ENCODE measurements at regions not wholly inside any gene's neighbourhood (a gene's known extent, or its start where the extent isn't known, plus 50 kb on each side); places are given as distances from the start of the nearest gene placed in this dataset.
"Not testable (repeated sequence)": the region's sequence is repeated elsewhere in the genome, so short reads cannot be mapped to it uniquely, and the experiment has no call there.

DNA sequence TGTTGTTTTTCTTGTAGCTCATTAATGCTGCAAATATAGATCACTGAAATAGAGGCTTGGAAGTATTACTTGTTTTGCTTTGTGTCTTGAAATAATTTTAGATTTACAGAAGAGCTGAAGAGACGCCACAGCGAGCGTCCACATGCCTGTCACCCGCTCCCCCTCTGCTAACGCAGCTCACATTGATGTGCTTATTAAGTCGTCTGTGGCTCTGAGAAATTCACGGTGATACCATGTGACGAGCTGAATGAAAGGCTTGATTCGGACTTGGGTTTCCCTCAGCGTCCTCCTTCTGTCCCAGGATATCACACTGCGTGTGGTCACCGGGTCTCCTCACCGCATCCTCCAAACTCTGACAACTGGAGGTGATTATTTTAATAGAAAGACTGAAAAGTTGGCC lies 365.4 kb downstream of the BRD1 start:
- no peak overlapping the region for H3K27ac Mint-ChIP-seq

DNA sequence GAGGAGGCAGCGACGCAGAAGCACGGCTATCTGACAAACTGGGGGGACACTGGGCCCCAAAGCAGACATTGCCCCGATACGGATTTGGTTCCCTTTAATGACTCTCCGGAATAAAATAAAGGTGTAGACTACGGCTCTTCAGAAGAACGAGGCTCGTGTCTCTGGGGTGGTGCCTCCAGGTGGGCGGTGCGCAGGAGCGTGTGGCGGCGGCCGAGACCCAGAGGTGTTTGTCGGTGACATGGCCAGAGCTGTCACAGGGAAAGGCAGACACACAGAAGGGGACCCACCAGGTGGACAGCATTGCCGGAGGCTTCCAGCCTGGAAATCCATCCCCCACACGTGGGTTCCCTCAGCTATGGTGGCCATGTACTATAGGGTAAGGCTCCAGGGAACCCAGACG lies 366.0 kb downstream of the BRD1 start:
- DNase-seq (no peak), ATAC-seq (no peak)
- Mint-ChIP-seq H3K4me3 (no peak overlapping the region), H3K9me3 (peaks cover 0 to 14% (median 0%) of the 10 kb centered on the region in 9 donors), H3K4me1 (peaks cover 0 to 4% (median 0%) of the 10 kb centered on the region in 4 donors), H3K36me3 (peaks cover 0 to 4% (median 0%) of the 10 kb centered on the region in 3 donors), H3K27ac (no peak overlapping the region), H3K27me3 (peaks cover 0 to 23% (median 5%) of the 10 kb centered on the region in 5 donors)
- POLR2A ChIA-PET, result no interaction called here

More for the DNA sequence above, 365.4 kb downstream of the BRD1 start:
- peaks cover 0 to 4% (median 0%) of the 10 kb centered on the region in 3 donors for H3K36me3 Mint-ChIP-seq
- peaks cover 0 to 18% (median 5%) of the 10 kb centered on the region in 5 donors for H3K27me3 Mint-ChIP-seq
- H3K4me1 Mint-ChIP-seq, result peaks cover 0 to 2% (median 0%) of the 10 kb centered on the region in 4 donors
- peaks cover 0 to 14% (median 0%) of the 10 kb centered on the region in 9 donors for H3K9me3 Mint-ChIP-seq
- DNase-seq, result no peak
- POLR2A ChIA-PET, result no interaction called here
- ATAC-seq, result no peak
- no peak overlapping the region for H3K4me3 Mint-ChIP-seq

DNA sequence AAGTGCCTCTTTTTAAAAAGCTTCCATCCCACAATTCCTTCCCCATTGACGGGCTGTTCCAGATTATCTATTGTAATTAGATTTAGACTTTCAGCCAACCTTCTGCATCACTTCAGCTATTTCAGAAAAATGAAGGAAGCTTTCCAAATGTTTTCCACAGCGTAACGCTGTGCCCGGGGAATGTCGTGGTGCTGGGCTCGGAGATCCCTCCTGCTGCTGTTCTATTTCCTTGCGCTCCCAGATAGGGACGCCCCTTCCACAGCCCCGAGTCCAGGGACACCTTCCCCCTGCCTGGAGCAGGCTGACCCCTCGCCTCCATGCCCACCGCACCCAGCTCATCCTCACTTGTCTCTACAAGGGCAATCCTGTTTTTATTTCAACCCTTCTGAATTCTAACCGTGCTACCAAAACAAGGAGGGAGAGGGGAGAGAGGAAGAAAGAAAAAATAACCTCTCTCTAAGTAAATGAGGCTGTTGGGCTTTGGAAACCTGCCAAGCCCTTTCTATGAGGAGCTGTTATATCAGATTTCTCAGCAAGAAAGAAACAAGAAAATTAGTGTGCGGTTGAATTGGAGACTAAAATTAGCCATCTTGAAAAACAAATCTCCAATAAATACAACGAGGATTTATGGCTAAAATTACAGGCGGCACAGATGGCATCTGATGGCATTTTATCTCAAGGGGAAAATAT lies 366.9 kb downstream of the BRD1 start:
- Mint-ChIP-seq H3K4me3 (no peak overlapping the region), H3K27ac (no peak overlapping the region), H3K36me3 (peaks cover 0 to under 1% (median 0%) of the 10 kb centered on the region in 3 donors), H3K4me1 (peaks cover 0 to 4% (median 0%) of the 10 kb centered on the region in 4 donors), H3K27me3 (peaks cover 0 to 23% (median 5%) of the 10 kb centered on the region in 5 donors), H3K9me3 (peaks cover 0 to 14% (median 0%) of the 10 kb centered on the region in 9 donors)
- ATAC-seq, result no peak
- POLR2A ChIA-PET, result no interaction called here
- no peak for DNase-seq

DNA sequence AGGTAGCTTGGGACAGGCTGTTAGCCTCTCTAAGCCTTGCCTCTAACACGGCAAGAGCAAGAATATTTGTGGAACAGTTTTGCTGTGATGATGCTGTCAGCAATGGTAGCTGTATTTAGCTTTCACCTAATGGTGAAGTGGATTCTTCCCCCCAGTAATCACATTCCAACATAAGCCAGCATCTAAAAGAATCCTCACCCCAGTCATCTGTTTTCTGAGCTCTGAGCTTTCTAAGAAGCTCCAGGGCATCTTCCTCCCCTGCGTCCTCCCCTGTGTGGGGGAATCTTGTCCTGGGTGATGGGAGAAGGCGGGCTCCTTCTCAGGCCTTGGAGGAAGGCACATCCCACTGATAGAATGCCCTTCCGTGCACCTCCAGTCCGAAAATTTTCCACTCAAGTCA lies 367.6 kb downstream of the BRD1 start:
- no peak overlapping the region for H3K27ac Mint-ChIP-seq
- H3K27me3 Mint-ChIP-seq, result peaks cover 0 to 26% (median 5%) of the 10 kb centered on the region in 5 donors
- DNase-seq (no peak), ATAC-seq (no peak)
- H3K4me1 Mint-ChIP-seq, result peaks cover 0 to 4% (median 0%) of the 10 kb centered on the region in 4 donors
- peaks cover 0 to 10% (median 0%) of the 10 kb centered on the region in 9 donors for H3K9me3 Mint-ChIP-seq
- H3K36me3 Mint-ChIP-seq, result no peaks in the 10 kb centered on the region
- no peak overlapping the region for H3K4me3 Mint-ChIP-seq
- POLR2A ChIA-PET, result no interaction called here

DNA sequence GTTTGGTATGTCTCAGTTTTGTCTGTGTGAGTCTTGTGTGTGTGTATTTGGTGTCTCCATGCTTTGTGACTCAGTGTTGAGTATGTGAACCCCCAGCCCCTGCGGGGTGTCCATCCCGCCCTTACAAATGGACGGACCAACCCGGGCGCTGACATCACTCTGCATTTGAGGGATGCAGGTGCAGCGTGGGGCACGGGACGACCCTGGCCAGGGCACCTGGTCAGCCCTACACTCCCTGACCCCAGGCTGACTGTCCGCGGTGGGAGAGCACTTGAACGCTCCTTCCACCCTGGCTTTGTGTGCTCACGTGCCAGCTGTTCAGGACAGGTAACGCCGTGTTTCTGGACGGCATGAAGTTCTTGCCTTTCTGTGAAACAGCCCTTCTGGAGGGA lies 369.0 kb downstream of the BRD1 start:
- POLR2A ChIA-PET, result no interaction called here
- Mint-ChIP-seq H3K27me3 (peaks cover 0 to 25% (median 5%) of the 10 kb centered on the region in 5 donors), H3K36me3 (no peaks in the 10 kb centered on the region), H3K4me1 (peaks cover 0 to 4% (median 0%) of the 10 kb centered on the region in 4 donors), H3K9me3 (peaks cover 0 to 8% (median 0%) of the 10 kb centered on the region in 9 donors), H3K27ac (no peak overlapping the region), H3K4me3 (no peak overlapping the region)
- DNase-seq (no peak), ATAC-seq (no peak)

DNA sequence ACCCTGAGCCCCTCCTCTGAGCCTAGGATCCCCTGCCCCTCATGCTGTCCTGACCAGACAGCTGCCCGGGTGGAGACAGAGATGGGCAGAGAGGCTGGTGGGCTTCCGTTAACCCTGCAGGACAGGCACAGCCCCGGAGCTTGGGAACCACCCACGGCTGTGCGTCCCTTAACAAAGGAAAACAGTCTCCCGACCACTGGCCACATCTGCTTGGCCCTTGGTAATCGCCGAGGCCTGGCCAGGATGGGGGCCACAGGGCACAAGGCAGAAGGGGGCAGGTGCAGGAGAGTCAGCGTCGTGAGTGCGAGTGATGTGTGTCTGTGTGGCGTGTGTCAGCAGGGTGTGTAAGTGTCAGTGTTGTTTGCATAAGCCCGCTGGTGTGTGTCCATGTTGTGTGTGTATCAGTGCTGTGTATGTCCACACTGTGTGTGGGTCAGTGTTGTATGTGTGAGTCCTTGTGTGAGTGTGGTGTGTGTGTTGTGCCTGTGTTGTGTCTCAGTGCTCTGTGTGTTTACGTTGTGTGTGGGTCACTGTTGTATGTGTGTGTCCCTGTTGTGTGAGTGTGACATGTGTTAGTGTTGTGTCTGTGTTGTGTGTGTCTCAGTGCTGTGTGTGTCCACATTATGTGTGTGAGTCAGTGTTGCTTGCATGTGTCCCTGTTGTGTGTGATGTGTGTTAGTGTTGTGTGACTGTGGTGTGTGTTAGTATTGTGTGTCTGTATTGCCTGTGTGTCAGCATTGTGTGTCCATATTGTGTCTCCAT lies 369.5 kb downstream of the BRD1 start:
- H3K4me1 Mint-ChIP-seq, result peaks cover 0 to 4% (median 0%) of the 10 kb centered on the region in 4 donors
- peaks cover 0 to 8% (median 0%) of the 10 kb centered on the region in 9 donors for H3K9me3 Mint-ChIP-seq
- ATAC-seq (no peak), DNase-seq (no peak)
- peak overlapping the region in 1 of 10 donors; percentile 89 for H3K27ac Mint-ChIP-seq
- H3K36me3 Mint-ChIP-seq, result no peaks in the 10 kb centered on the region
- H3K27me3 Mint-ChIP-seq, result peaks cover 0 to 25% (median 7%) of the 10 kb centered on the region in 5 donors
- H3K4me3 Mint-ChIP-seq, result no peak overlapping the region
- POLR2A ChIA-PET, result no interaction called here

DNA sequence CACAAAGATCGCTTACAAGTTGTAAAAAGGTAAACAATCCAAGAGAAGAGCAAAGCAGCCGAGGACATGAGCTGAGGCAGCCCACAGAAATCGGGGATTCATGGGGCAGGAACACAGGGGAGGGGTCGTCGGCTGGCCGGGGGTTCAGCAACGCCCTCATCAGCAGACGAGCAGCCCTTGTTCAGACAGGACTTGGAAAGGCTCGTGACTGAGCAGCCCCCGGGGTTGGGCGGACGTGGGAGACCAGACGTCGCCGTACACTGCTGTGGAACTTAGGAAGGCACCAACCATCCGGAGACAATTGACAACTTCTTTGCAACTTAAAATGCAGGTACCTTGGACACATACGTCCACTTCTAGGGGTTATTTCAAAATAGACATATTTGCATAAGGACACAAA lies 370.5 kb downstream of the BRD1 start:
- ATAC-seq, result no peak

DNA sequence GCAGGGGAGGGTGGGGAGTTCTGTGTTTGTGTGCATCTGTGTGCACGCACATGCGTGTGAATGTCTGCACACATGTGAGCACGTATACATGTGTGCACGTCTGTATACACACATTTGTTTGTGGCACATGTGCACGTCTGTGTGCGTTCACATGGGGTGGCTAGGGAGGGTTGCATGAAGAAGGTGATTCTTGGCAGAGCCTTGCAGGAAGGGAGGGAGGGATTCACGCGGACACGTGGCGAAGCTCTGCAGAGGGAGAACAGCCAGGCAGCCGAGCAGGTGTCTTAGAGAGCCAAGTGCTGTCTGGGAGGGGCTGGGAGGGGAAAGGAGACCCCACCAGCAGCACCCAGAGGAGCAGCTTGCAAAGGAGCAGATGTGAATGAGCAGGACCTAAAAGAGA lies 372.1 kb downstream of the BRD1 start:
- Mint-ChIP-seq H3K36me3 (no peaks in the 10 kb centered on the region), H3K4me1 (peaks cover 0 to 5% (median under 1%) of the 10 kb centered on the region in 4 donors), H3K27ac (no peak overlapping the region), H3K9me3 (peaks cover 0 to 2% (median 0%) of the 10 kb centered on the region in 9 donors), H3K4me3 (no peak overlapping the region), H3K27me3 (peaks cover 2 to 30% (median 14%) of the 10 kb centered on the region in 5 donors)
- POLR2A ChIA-PET, result no interaction called here
- no peak for ATAC-seq
- no peak for DNase-seq

More for the DNA sequence above, 370.5 kb downstream of the BRD1 start:
- DNase-seq, result no peak
- H3K9me3 Mint-ChIP-seq, result peaks cover 0 to 8% (median 0%) of the 10 kb centered on the region in 9 donors
- POLR2A ChIA-PET, result no interaction called here
- H3K4me1 Mint-ChIP-seq, result peaks cover 0 to 4% (median 0%) of the 10 kb centered on the region in 4 donors
- no peak overlapping the region for H3K27ac Mint-ChIP-seq
- H3K27me3 Mint-ChIP-seq, result peaks cover 0 to 25% (median 7%) of the 10 kb centered on the region in 5 donors
- H3K36me3 Mint-ChIP-seq, result no peaks in the 10 kb centered on the region
- no peak overlapping the region for H3K4me3 Mint-ChIP-seq

DNA sequence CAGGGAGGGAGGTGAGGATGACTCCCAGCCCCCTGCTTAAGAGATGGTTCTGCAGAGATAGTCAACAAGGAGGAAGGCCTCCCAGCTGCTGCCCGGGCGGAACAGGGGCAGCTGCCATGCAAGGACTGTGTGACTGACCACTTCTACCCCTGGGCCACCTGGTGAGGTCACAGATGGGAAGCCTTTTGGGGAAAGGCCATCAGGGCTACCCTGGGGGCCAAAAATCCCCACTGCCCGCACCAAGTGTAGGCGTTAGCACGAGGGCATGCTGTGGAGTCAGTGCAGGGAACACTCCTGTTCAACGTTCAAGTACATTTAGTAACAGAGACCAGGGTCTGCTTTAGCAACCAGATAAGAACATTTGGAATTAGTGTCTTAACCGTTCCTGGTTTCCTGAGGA lies 372.9 kb downstream of the BRD1 start:
- Mint-ChIP-seq H3K9me3 (peaks cover 0 to 2% (median 0%) of the 10 kb centered on the region in 9 donors), H3K4me1 (peaks cover 0 to 9% (median 4%) of the 10 kb centered on the region in 4 donors), H3K4me3 (no peak overlapping the region), H3K27ac (no peak overlapping the region), H3K27me3 (peaks cover 5 to 37% (median 23%) of the 10 kb centered on the region in 5 donors), H3K36me3 (peaks cover 0 to 2% (median 0%) of the 10 kb centered on the region in 3 donors)
- no peak for ATAC-seq
- POLR2A ChIA-PET, result no interaction called here
- no peak for DNase-seq

DNA sequence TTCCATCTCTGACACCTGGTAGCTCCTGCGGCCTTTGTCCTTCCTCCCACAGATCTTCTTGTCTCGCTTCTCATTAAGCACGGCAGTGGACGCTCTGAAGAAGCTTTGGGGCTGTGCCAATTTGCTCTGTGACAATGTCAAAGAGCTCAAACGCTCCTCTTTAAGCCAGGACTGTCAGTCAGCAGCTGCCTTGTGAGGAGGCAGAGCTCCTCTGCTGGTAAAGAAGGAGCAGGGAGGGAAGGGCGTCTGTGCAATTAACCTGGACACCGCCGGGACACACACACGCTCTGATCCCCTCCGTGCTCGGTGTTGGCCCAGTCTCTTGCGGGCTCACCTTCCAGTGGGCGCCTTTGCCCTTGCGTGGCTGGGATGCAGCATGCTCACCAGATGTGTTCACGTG lies 373.9 kb downstream of the BRD1 start:
- Mint-ChIP-seq H3K9me3 (peaks cover 0 to 5% (median 0%) of the 10 kb centered on the region in 9 donors), H3K36me3 (peaks cover 0 to 5% (median 2%) of the 10 kb centered on the region in 3 donors), H3K4me1 (peaks cover 0 to 12% (median 4%) of the 10 kb centered on the region in 4 donors), H3K4me3 (no peak overlapping the region), H3K27me3 (peaks cover 11 to 40% (median 31%) of the 10 kb centered on the region in 5 donors), H3K27ac (peak overlapping the region in 1 of 10 donors; percentile 45)
- POLR2A ChIA-PET, result no interaction called here
- no peak for ATAC-seq
- no peak for DNase-seq

DNA sequence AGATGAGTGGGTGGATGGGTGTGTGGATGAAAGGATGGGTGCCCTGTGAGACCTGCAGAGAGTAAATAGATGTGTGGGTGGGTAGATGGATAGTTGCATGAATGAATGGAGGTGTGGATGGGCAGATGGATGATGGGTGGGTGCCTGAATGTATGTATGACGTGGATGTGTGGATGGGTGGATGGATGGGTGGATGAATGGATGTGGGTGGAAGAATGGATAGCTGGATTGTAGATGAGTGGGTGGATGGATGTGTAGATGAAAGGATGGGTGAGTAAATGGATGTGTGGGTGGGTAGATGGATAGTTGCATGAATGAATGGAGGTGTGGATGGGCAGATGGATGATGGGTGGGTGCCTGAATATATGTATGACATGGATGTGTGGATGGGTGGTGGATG lies 374.7 kb downstream of the BRD1 start:
- Mint-ChIP-seq H3K27me3 (peaks cover 14 to 34% (median 29%) of the 10 kb centered on the region in 5 donors), H3K4me1 (peaks cover 0 to 10% (median 4%) of the 10 kb centered on the region in 4 donors)
- H3K36me3 Mint-ChIP-seq, H3K27ac Mint-ChIP-seq, H3K9me3 Mint-ChIP-seq, POLR2A ChIA-PET, ATAC-seq, H3K4me3 Mint-ChIP-seq, DNase-seq: not testable (repeated sequence)

DNA sequence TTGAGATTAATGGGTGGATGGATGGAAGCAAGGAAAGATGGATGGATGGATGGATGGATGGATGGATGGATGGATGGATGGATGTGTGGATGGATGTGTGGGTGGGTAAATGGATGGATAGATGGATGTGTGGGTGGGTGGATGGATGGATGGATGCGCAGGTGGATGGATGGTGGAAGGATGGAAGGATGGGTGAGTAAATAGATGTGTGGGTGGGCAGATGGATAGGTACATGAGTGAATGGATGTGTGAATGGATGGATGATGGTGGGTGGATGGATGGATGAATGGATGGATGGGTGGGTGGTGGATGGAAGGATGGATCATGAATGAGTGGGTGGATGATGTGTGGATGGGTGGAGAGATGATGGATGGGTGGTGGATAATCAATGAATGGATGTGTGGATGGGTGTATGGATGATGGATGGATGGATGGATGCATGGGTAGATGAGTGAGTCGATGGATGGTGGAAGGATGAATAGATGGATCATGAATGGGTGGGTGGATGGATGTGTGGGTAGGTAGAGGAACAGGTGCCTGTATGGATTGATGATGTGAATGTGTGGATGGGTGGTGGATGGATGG lies 375.2 kb downstream of the BRD1 start:
- H3K27ac Mint-ChIP-seq, result no peak overlapping the region
- peaks cover 14 to 35% (median 31%) of the 10 kb centered on the region in 5 donors for H3K27me3 Mint-ChIP-seq
- peaks cover 0 to 4% (median 0%) of the 10 kb centered on the region in 9 donors for H3K9me3 Mint-ChIP-seq
- POLR2A ChIA-PET, result no interaction called here
- H3K36me3 Mint-ChIP-seq, result peaks cover 0 to 5% (median 2%) of the 10 kb centered on the region in 3 donors
- DNase-seq (no peak), ATAC-seq (no peak)
- no peak overlapping the region for H3K4me3 Mint-ChIP-seq
- peaks cover 0 to 10% (median 4%) of the 10 kb centered on the region in 4 donors for H3K4me1 Mint-ChIP-seq

Measured in naive thymus-derived CD8-positive, alpha-beta T cell (primary cell).